Cardiac muscle cell (in vitro differentiated cells and primary cell): ENCODE measurements at regions not wholly inside any gene's neighbourhood (a gene's known extent, or its start where the extent isn't known, plus 50 kb on each side); places are given as distances from the start of the nearest gene placed in this dataset.

Experiments
- DNase-seq, 2 donors: peaks; one replicate each; pipeline versions ENCODE4 v3.0.0 to v3.0.0-alpha.2; 2010 to 2017; ENCODE audit warnings: low read depth in 1 of 2, low spot score in 1 of 2
- H3K27ac ChIP-seq: fragments of 200-600 bp; sonication (generic); 2 replicates; pipeline ENCODE4 v1.5.1; 2016
- H3K27me3 ChIP-seq: fragments of 200-600 bp; sonication (generic); 2 replicates; pipeline ENCODE4 v1.6.0; 2016; ENCODE audit warnings: control low read depth
- H3K36me3 ChIP-seq: fragments of 200-600 bp; sonication (generic); 2 replicates; pipeline ENCODE4 v1.5.1; 2016; ENCODE audit warnings: control low read depth
- H3K4me1 ChIP-seq: fragments of 200-600 bp; sonication (generic); 2 replicates; pipeline ENCODE4 v1.8.1; 2017; ENCODE audit warnings: low read depth, mild to moderate bottlenecking, mixed run types
- H3K4me3 ChIP-seq: fragments of 200-600 bp; sonication (generic); 2 replicates; pipeline ENCODE4 v1.5.1; 2016; ENCODE audit warnings: mild to moderate bottlenecking
- H3K9me3 ChIP-seq: fragments of 200-600 bp; sonication (generic); 2 replicates; pipeline ENCODE4 v1.5.1; 2017; ENCODE audit warnings: low read depth, mild to moderate bottlenecking, control low read depth
- CTCF ChIP-seq: IDR thresholded peaks from 2 replicates; pipeline ENCODE4 v1.5.1; 2012; ENCODE audit warnings: low read depth, mild to moderate bottlenecking, low read length

GRCh38 chr1:195516036-195516435 is 1092.2 kb downstream of the KCNT2 start:
- DNase-seq = no peak
- Histone ChIP-seq H3K4me1 (peaks cover 6% of the 10 kb centered on the region), H3K9me3 (no peaks in the 10 kb centered on the region), H3K27me3 (no peaks in the 10 kb centered on the region), H3K4me3 (no peak overlapping the region), H3K27ac (no peak overlapping the region), H3K36me3 (no peaks in the 10 kb centered on the region)
- TF ChIP-seq CTCF = no peak

GRCh38 chr1:195511501-195511900 is 1096.7 kb downstream of the KCNT2 start:
- Histone ChIP-seq H3K36me3 (no peaks in the 10 kb centered on the region), H3K4me1 (no peaks in the 10 kb centered on the region), H3K4me3 (no peak overlapping the region), H3K27ac (no peak overlapping the region), H3K9me3 (no peaks in the 10 kb centered on the region), H3K27me3 (no peaks in the 10 kb centered on the region)
- TF ChIP-seq CTCF = no peak
- no peak for DNase-seq

GRCh38 chr1:195501118-195501517 is 1107.1 kb downstream of the KCNT2 start:
- no peak overlapping the region for H3K27ac ChIP-seq
- H3K36me3 ChIP-seq = no peaks in the 10 kb centered on the region
- TF ChIP-seq CTCF = no peak
- no peaks in the 10 kb centered on the region for H3K4me1 ChIP-seq
- no peak overlapping the region for H3K4me3 ChIP-seq
- DNase-seq = no peak
- H3K9me3 ChIP-seq = no peaks in the 10 kb centered on the region
- no peaks in the 10 kb centered on the region for H3K27me3 ChIP-seq

- no peak for TF ChIP-seq CTCF
- no peak overlapping the region for H3K27ac ChIP-seq
- no peak for DNase-seq
- no peaks in the 10 kb centered on the region for H3K4me1 ChIP-seq
- no peaks in the 10 kb centered on the region for H3K9me3 ChIP-seq
- no peaks in the 10 kb centered on the region for H3K36me3 ChIP-seq
- no peak overlapping the region for H3K4me3 ChIP-seq
- H3K27me3 ChIP-seq = no peaks in the 10 kb centered on the region
Measured at GRCh38 chr1:195495720-195496635, 1112.3 kb downstream of the KCNT2 start.

- Histone ChIP-seq H3K27ac (no peak overlapping the region), H3K4me1 (no peaks in the 10 kb centered on the region), H3K36me3 (no peaks in the 10 kb centered on the region), H3K9me3 (no peaks in the 10 kb centered on the region), H3K4me3 (no peak overlapping the region), H3K27me3 (no peaks in the 10 kb centered on the region)
- no peak for DNase-seq
- no peak for TF ChIP-seq CTCF
Measured at GRCh38 chr1:195482137-195482536, 1126.1 kb downstream of the KCNT2 start.
